GM23338 (cell line): ENCODE measurements at regions not wholly inside any gene's neighbourhood (a gene's known extent, or its start where the extent isn't known, plus 50 kb on each side); places are given as distances from the start of the nearest gene placed in this dataset.

Source experiments
- ATAC-seq: fragments of 200-7000 bp; cut with Tn5 transposase; 3 replicates; pipeline ENCODE4 v1.9.1; 2020
- DNase-seq: peaks from one replicate; pipeline ENCODE4 v3.0.0-alpha.2; 2015; ENCODE audit warnings: low spot score
- H2AFZ ChIP-seq: fragments of 200-600 bp; sonication (generic); 2 replicates; pipeline ENCODE4 v1.8.0; 2016; ENCODE audit warnings: antibody characterized with exemption, mild to moderate bottlenecking, moderate library complexity
- H3F3A ChIP-seq: fragments of 200-600 bp; sonication (generic); replicated peaks from 2 replicates; pipeline ENCODE4 v1.8.0; 2017; ENCODE audit warnings: antibody characterized with exemption, mixed run types, low read depth
- H3K27ac ChIP-seq: fragments of 200-600 bp; sonication (generic); 2 replicates; pipeline ENCODE4 v1.6.1; 2016; ENCODE audit warnings: low read depth
- H3K27me3 ChIP-seq: fragments of 200-600 bp; sonication (generic); 2 replicates; pipeline ENCODE4 v1.8.0; 2016; ENCODE audit warnings: mild to moderate bottlenecking, mixed run types, moderate library complexity; ENCODE audit not compliant: insufficient read depth
- H3K36me3 ChIP-seq: fragments of 200-600 bp; sonication (generic); 2 replicates; pipeline ENCODE4 v1.8.0; 2016; ENCODE audit warnings: mild to moderate bottlenecking; ENCODE audit not compliant: insufficient read depth
- H3K4me1 ChIP-seq: fragments of 200-600 bp; sonication (generic); 2 replicates; pipeline ENCODE4 v1.8.0; 2016; ENCODE audit warnings: mild to moderate bottlenecking, moderate library complexity; ENCODE audit not compliant: insufficient read depth
- H3K4me2 ChIP-seq: fragments of 200-600 bp; sonication (generic); 2 replicates; pipeline ENCODE4 v1.7.1; 2017; ENCODE audit warnings: mixed run types
- H3K4me3 ChIP-seq: fragments of 200-600 bp; sonication (generic); 2 replicates; pipeline ENCODE4 v1.6.1; 2016; ENCODE audit warnings: mixed run types
- H3K79me2 ChIP-seq: fragments of 200-600 bp; sonication (generic); replicated peaks from 2 replicates; pipeline ENCODE4 v1.8.0; 2017; ENCODE audit warnings: mild to moderate bottlenecking; ENCODE audit not compliant: insufficient read depth
- H3K9me2 ChIP-seq: fragments of 200-600 bp; sonication (generic); 2 replicates; pipeline ENCODE4 v1.8.0; 2017; ENCODE audit not compliant: insufficient read depth
- H4K20me1 ChIP-seq: fragments of 200-600 bp; sonication (generic); replicated peaks from 2 replicates; pipeline ENCODE4 v1.8.0; 2017; ENCODE audit warnings: mild to moderate bottlenecking; ENCODE audit not compliant: insufficient read depth
- H3K27ac Mint-ChIP-seq: 2 replicates; pipeline ENCODE4 v1.8.0; 2020; ENCODE audit warnings: inconsistent platforms, mild to moderate bottlenecking, moderate library complexity, mixed read lengths
- H3K27me3 Mint-ChIP-seq: 3 replicates; pipeline ENCODE4 v1.8.0; 2022; ENCODE audit warnings: low read depth, mild to moderate bottlenecking, moderate library complexity, mixed read lengths, inconsistent platforms; ENCODE audit not compliant: insufficient read depth, poor library complexity
- H3K36me3 Mint-ChIP-seq: 3 replicates; pipeline ENCODE4 v1.8.0; 2021; ENCODE audit warnings: low read depth, mild to moderate bottlenecking, inconsistent platforms, moderate library complexity, mixed read lengths
- H3K4me1 Mint-ChIP-seq: 3 replicates; pipeline ENCODE4 v1.8.0; 2020; ENCODE audit warnings: mild to moderate bottlenecking, inconsistent platforms, mixed read lengths
- H3K4me3 Mint-ChIP-seq: 3 replicates; pipeline ENCODE4 v1.8.0; 2021; ENCODE audit warnings: moderate library complexity, mild to moderate bottlenecking, inconsistent platforms, mixed read lengths
- H3K9me3 Mint-ChIP-seq: 3 replicates; pipeline ENCODE4 v1.8.0; 2020; ENCODE audit warnings: moderate library complexity, mild to moderate bottlenecking, inconsistent platforms, mixed read lengths
- CREB1 ChIP-seq: fragments of 250-450 bp; sonication (Bioruptor Pico); IDR thresholded peaks from 2 replicates; pipeline ENCODE4 v1.5.0; 2020; ENCODE audit warnings: low read depth, mild to moderate bottlenecking, moderate library complexity
- CTCF ChIP-seq, 2 experiments: fragments of 200-600 bp in 1 of 2; sonication (generic) in 1 of 2; conservative IDR thresholded peaks; 2 replicates each; pipeline versions ENCODE4 v1.5.1 to v1.6.1; 2016 to 2017; ENCODE audit warnings: antibody characterized with exemption in 2 of 2, low read depth in 2 of 2, mild to moderate bottlenecking in 2 of 2, moderate library complexity in 1 of 2
- ETS1 ChIP-seq: IDR thresholded peaks from 2 replicates; pipeline ENCODE4 v1.6.1; 2016; ENCODE audit warnings: antibody characterized with exemption
- EZH2phosphoT487 ChIP-seq: fragments of 200-600 bp; sonication (generic); IDR thresholded peaks from one replicate; pipeline ENCODE4 v1.8.1; 2018; ENCODE audit warnings: antibody characterized with exemption; ENCODE audit not compliant: unreplicated experiment
- JUNB ChIP-seq: IDR thresholded peaks from one replicate; pipeline ENCODE4 v1.6.1; 2016; ENCODE audit warnings: antibody characterized with exemption; ENCODE audit not compliant: unreplicated experiment
- NANOG ChIP-seq: IDR thresholded peaks from 2 replicates; pipeline ENCODE4 v1.6.1; 2016; ENCODE audit warnings: antibody characterized with exemption, borderline replicate concordance
- STAT1 ChIP-seq: IDR thresholded peaks from one replicate; pipeline ENCODE4 v1.6.1; 2016; ENCODE audit warnings: antibody characterized with exemption; ENCODE audit not compliant: unreplicated experiment
- ZNF114 ChIP-seq: fragments of 250-450 bp; sonication (Bioruptor Pico); IDR thresholded peaks from 2 replicates; pipeline ENCODE4 v1.5.0; 2020; ENCODE audit warnings: mild to moderate bottlenecking, moderate library complexity
- ZNF331 ChIP-seq: fragments of 250-450 bp; sonication (Bioruptor Pico); IDR thresholded peaks from 2 replicates; pipeline ENCODE4 v1.5.0; 2020; ENCODE audit warnings: low read depth, mild to moderate bottlenecking, moderate library complexity
- ZNF462 ChIP-seq: fragments of 250-450 bp; sonication (Bioruptor Pico); IDR thresholded peaks from 2 replicates; pipeline ENCODE4 v1.5.0; 2020; ENCODE audit warnings: mild to moderate bottlenecking, moderate library complexity

GRCh38 chr5:82809420-82810143 is 267.6 kb downstream of the TMEM167A start:
- H3K36me3 Mint-ChIP-seq, result no peaks in the 10 kb centered on the region; the same call in 2 of the 3 replicates
- no peak overlapping the region for H2AFZ ChIP-seq
- no peaks in the 10 kb centered on the region for H3K36me3 ChIP-seq
- H3K27ac Mint-ChIP-seq, result no peak overlapping the region
- H3K4me3 ChIP-seq, result no peak overlapping the region
- DNase-seq (no peak), ATAC-seq (no peak)
- H3K79me2 ChIP-seq, result no peaks in the 10 kb centered on the region
- no peaks in the 10 kb centered on the region for H3F3A ChIP-seq
- TF ChIP-seq NANOG (peak; percentile 7; the same call in 1 of the 2 replicates), CTCF (conservative IDR thresholded peaks at IDR 0.05; ENCODE audit: low read depth in 2 of 2) (no peak)
- H3K27ac ChIP-seq, result no peak overlapping the region
- peaks cover 35% of the 10 kb centered on the region for H3K4me1 ChIP-seq
- H3K9me2 ChIP-seq, result peaks cover 14% of the 10 kb centered on the region
- H3K9me3 Mint-ChIP-seq, result no peaks in the 10 kb centered on the region
- H3K4me1 Mint-ChIP-seq, result peaks cover 34% of the 10 kb centered on the region
- no peaks in the 10 kb centered on the region for H4K20me1 ChIP-seq
- H3K27me3 ChIP-seq, result no peaks in the 10 kb centered on the region
- peaks cover 3% of the 10 kb centered on the region for H3K27me3 Mint-ChIP-seq
- H3K4me2 ChIP-seq, result no peak overlapping the region
- no peak overlapping the region for H3K4me3 Mint-ChIP-seq

- Mint-ChIP-seq H3K27ac (peak overlapping the region; percentile 85; the same call in 1 of the 2 replicates), H3K27me3 (peaks cover 3% of the 10 kb centered on the region), H3K4me1 (peaks cover 36% of the 10 kb centered on the region), H3K36me3 (no peaks in the 10 kb centered on the region; the same call in 2 of the 3 replicates), H3K4me3 (no peak overlapping the region), H3K9me3 (no peaks in the 10 kb centered on the region)
- Histone ChIP-seq H3K4me2 (no peak overlapping the region), H3F3A (no peaks in the 10 kb centered on the region), H3K27ac (no peak overlapping the region), H3K79me2 (no peaks in the 10 kb centered on the region), H3K27me3 (no peaks in the 10 kb centered on the region), H3K9me2 (peaks cover 14% of the 10 kb centered on the region), H2AFZ (no peak overlapping the region; the same call in 1 of the 2 replicates), H4K20me1 (no peaks in the 10 kb centered on the region), H3K36me3 (no peaks in the 10 kb centered on the region), H3K4me1 (peaks cover 33% of the 10 kb centered on the region), H3K4me3 (no peak overlapping the region)
- DNase-seq (no peak), ATAC-seq (no peak)
- TF ChIP-seq EZH2phosphoT487 (no peak), CREB1 (no peak), ZNF462 (CRISPR knock-in tag) (no peak), ZNF114 (no peak), ETS1 (no peak), NANOG (no peak), JUNB (no peak), ZNF331 (CRISPR knock-in tag) (no peak), STAT1 (no peak)
These were observed 268.2 kb downstream of the TMEM167A start for GRCh38 chr5:82808960-82809359.
